HCT116 (cell line): ENCODE measurements at regions not wholly inside any gene's neighbourhood (a gene's known extent, or its start where the extent isn't known, plus 50 kb on each side); places are given as distances from the start of the nearest gene placed in this dataset.

Source experiments
- CTCF ChIP-seq, 3 experiments: fragments of 200-600 bp in 1 of 3; sonication (generic) in 1 of 3; IDR thresholded peaks in 2 of 3; conservative IDR thresholded peaks in 1 of 3; 2 replicates each; pipeline ENCODE4 v1.5.1; 2012 to 2017; ENCODE audit warnings: low read depth in 2 of 3, low read length in 2 of 3, antibody characterized with exemption in 1 of 3, borderline replicate concordance in 1 of 3, control low read depth in 1 of 3, mild to moderate bottlenecking in 1 of 3, mixed read lengths in 1 of 3, mixed run types in 1 of 3, moderate library complexity in 1 of 3; ENCODE audit not compliant: insufficient read depth in 1 of 3
- POLR2A ChIP-seq: IDR thresholded peaks from 2 replicates; pipeline ENCODE4 v1.7.0; 2011; ENCODE audit warnings: borderline replicate concordance; ENCODE audit not compliant: insufficient read depth, insufficient read length; ENCODE audit errors: extremely low read depth
- RAD21 ChIP-seq: IDR thresholded peaks from 2 replicates; pipeline ENCODE4 v1.6.1; 2012; ENCODE audit warnings: low read depth, mild to moderate bottlenecking
- TCF7L2 ChIP-seq: IDR thresholded peaks from 2 replicates; pipeline ENCODE4 v1.7.0; 2011; ENCODE audit warnings: borderline replicate concordance, inconsistent platforms; ENCODE audit not compliant: insufficient read depth, insufficient read length; ENCODE audit errors: extremely low read depth
- TF ChIP-seq, protein P1 (sequence below): IDR thresholded peaks from 2 replicates; pipeline ENCODE4 v1.6.1; 2012

DNA sequence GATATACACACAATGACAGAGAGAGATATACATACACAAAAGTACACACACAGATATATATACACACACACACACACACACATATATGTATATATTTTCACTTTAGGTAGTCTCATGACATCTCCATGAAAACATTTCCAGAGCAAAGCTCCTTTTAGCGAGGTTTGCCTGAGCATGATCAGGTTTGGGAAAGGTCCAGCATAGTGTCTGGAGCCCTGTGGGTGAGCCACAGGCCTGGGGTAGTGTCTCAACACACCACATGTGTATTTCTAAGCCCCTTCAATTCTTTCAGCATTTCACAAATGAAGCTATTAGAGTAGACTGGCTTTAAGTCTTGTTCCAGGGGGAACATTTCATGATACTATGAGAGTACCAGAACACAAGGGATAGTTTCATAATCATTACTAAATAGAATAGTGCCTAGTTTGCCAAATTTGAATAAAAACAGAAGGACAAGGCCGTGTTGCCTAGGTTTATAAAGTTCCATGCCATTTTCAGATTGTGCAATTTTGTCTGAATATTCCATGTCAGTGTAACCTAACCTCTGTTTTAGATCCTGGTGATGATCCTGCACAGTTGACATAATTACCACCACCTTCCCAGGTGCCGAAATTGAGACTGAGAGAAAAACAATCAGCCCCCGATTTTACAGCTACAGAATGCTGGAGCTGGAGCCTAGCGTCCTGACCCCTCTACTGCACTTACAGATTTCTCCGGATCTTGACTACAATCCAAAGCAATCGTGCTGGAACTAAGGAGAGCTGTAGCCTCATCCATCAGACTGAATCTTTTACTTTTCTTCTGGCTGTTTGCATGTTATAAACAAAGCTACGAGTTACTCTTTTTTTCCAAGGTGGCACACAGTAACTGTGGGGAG, 332.7 kb downstream of the CYRIA start:
- no peak for TF ChIP-seq POLR2A
- TF ChIP-seq, protein P1, sequence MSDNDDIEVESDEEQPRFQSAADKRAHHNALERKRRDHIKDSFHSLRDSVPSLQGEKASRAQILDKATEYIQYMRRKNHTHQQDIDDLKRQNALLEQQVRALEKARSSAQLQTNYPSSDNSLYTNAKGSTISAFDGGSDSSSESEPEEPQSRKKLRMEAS, result no peak
- no peak for TF ChIP-seq CTCF (IDR thresholded peaks at IDR 0.05 in 2 of 3, conservative IDR thresholded peaks at IDR 0.05 in 1 of 3; ENCODE audit: borderline replicate concordance in 1 of 3, insufficient read depth in 1 of 3, low read depth in 2 of 3, low read length in 2 of 3)
- TF ChIP-seq RAD21, result no peak
- TF ChIP-seq TCF7L2, result no peak
